ENCODE measurements at regions not wholly inside any gene's neighbourhood (a gene's known extent, or its start where the extent isn't known, plus 50 kb on each side); places are given as distances from the start of the nearest gene placed in this dataset.
A peak's percentile ranks its signal among the peaks of the same experiment; 100 is the strongest.
"Not testable (repeated sequence)": the region's sequence is repeated elsewhere in the genome, so short reads cannot be mapped to it uniquely, and the experiment has no call there.

GRCh38 chr15:99788156-99788555 is 54.9 kb upstream of the LYSMD4 start (continued):
- TF ChIP-seq REST (IDR thresholded peaks at IDR 0.05; ENCODE audit: borderline replicate concordance in 1 of 2, low read depth in 1 of 2, low read length in 2 of 2), result no peak

GRCh38 chr15:99784800-99785199 is 51.6 kb upstream of the LYSMD4 start:
- WGBS (ENCODE audit: low lambda C conversion rate), result 12% methylated on average over 1 of the region's 1 CpG
- POLR2A ChIA-PET; H2AFZ ChIP-seq (ENCODE audit: low read length); in situ Hi-C loops (cut with HindIII; ENCODE audit: extremely low pct_ligation_motif_present, low pct_unique_long_range_greater_than_20kb); H3K9me3 ChIP-seq (ENCODE audit: low read length); intact Hi-C loops (cut with micrococcal nuclease; ENCODE audit: unreplicated experiment); H3K36me3 ChIP-seq (replicated peaks in 1 of 2; ENCODE audit: control insufficient read depth in 1 of 2, insufficient read depth in 2 of 2, low read length in 2 of 2); H3K9ac ChIP-seq (ENCODE audit: insufficient read depth, low read depth, low read length); H3K27me3 ChIP-seq (ENCODE audit: control insufficient read depth in 1 of 2, insufficient read depth in 2 of 2, low read length in 2 of 2); H4K20me1 ChIP-seq (ENCODE audit: insufficient read depth, low read length); CTCF ChIA-PET (ENCODE audit: low intra/inter-chr PET ratio, low total read pairs); H3K79me2 ChIP-seq (ENCODE audit: insufficient read depth, low read length); FAIRE-seq; BruUV-seq (replicated peaks); TF ChIP-seq SOX13 (IDR thresholded peaks at IDR 0.05); EP300 (CRISPR knock-in tag; IDR thresholded peaks at IDR 0.05; ENCODE audit: borderline replicate concordance): not testable (repeated sequence)
- Histone ChIP-seq H3K4me2 (ENCODE audit: low read depth, low read length) (peak overlapping the region; percentile 51), H3K4me1 (ENCODE audit: insufficient read depth, low read length) (peaks cover 51% of the 10 kb centered on the region), H3K27ac (ENCODE audit: extremely low read length, insufficient read depth, low read length) (peak overlapping the region; percentile 57), H3K4me3 (replicated peaks in 1 of 3; ENCODE audit: insufficient read depth in 1 of 3, low read depth in 2 of 3, low read length in 3 of 3) (peak overlapping the region in 1 of 3 experiments; percentile 28; a peak in 1 of 6 replicates)
- ATAC-seq (peak; percentile 91), DNase-seq (ENCODE audit: low spot score) (peak; percentile 85)
- TF ChIP-seq RARA (CRISPR knock-in tag; IDR thresholded peaks at IDR 0.05), result peak; percentile 56
- 0 out of 2 replicates have a peak, but pooled peaks have one; percentile 26 for TF ChIP-seq SAP130 (CRISPR knock-in tag; IDR thresholded peaks at IDR 0.05; ENCODE audit: low read depth)
- TF ChIP-seq SOX13 (CRISPR knock-in tag; conservative IDR thresholded peaks at IDR 0.05 in 1 of 2, IDR thresholded peaks at IDR 0.05 in 1 of 2), result 0 out of 4 replicates have a peak, but pooled peaks of 1 of the 2 experiments have one; percentile 27
- TF ChIP-seq ZNF644 (CRISPR knock-in tag; IDR thresholded peaks at IDR 0.05; ENCODE audit: low read depth), result peak; percentile 77
- TF ChIP-seq HNF4A (CRISPR knock-in tag; IDR thresholded peaks at IDR 0.05), result peak; percentile 57
- TF ChIP-seq FOSL2 (CRISPR knock-in tag; IDR thresholded peaks at IDR 0.05), result peak; percentile 80
- TF ChIP-seq PAXIP1 (CRISPR knock-in tag; conservative IDR thresholded peaks at IDR 0.05), result peak; percentile 34; the same call in 1 of the 2 replicates
- TF ChIP-seq GATAD2A (CRISPR knock-in tag; IDR thresholded peaks at IDR 0.05), result 0 out of 2 replicates have a peak, but pooled peaks have one; percentile 38
- peak; percentile 23; the same call in 1 of the 2 replicates for TF ChIP-seq JUNB (CRISPR knock-in tag; IDR thresholded peaks at IDR 0.05; ENCODE audit: borderline replicate concordance)
- TF ChIP-seq CEBPG (CRISPR knock-in tag; IDR thresholded peaks at IDR 0.05), result peak; percentile 24; the same call in 1 of the 2 replicates
- TF ChIP-seq HOMEZ (CRISPR knock-in tag; IDR thresholded peaks at IDR 0.05; ENCODE audit: low read depth), result peak; percentile 43; the same call in 1 of the 2 replicates
- peak; percentile 54; the same call in 1 of the 2 replicates for TF ChIP-seq FOSL1 (CRISPR knock-in tag; IDR thresholded peaks at IDR 0.05; ENCODE audit: borderline replicate concordance)
- TF ChIP-seq EP300 (IDR thresholded peaks at IDR 0.05; ENCODE audit: low read depth in 2 of 2, low read length in 2 of 2), result peak in 1 of 2 experiments; percentile 27; a peak in 1 of 4 replicates

Measured in HepG2 (cell line).